Keratinocyte (primary cell): ENCODE measurements at regions not wholly inside any gene's neighbourhood (a gene's known extent, or its start where the extent isn't known, plus 50 kb on each side); places are given as distances from the start of the nearest gene placed in this dataset.

Source experiments
- DNase-seq: peaks from one replicate; pipeline ENCODE4 v3.0.0-alpha.2; 2011; ENCODE audit warnings: low read depth, missing footprints, low spot score
- FAIRE-seq: peaks from 2 replicates; lab custom pipeline; 2011; peaks lifted over from hg19 to GRCh38; lab: Jason Lieb, UNC
- H2AFZ ChIP-seq: 2 replicates; pipeline ENCODE4 v1.6.0; 2012; ENCODE audit warnings: low read length, control low read depth, inconsistent platforms; ENCODE audit not compliant: control insufficient read depth
- H3K27ac ChIP-seq: 2 replicates; pipeline ENCODE4 v1.5.1; 2011; ENCODE audit warnings: low read length; ENCODE audit not compliant: control insufficient read depth, insufficient read depth
- H3K27me3 ChIP-seq: 3 replicates; pipeline ENCODE4 v1.6.0; 2011; ENCODE audit warnings: low read length; ENCODE audit not compliant: control insufficient read depth, insufficient read depth; ENCODE audit errors: extremely low read depth
- H3K36me3 ChIP-seq, 2 experiments: 2 replicates in 1 of 2; 3 replicates in 1 of 2; pipeline ENCODE4 v1.5.1; 2011; ENCODE audit warnings: low read length in 2 of 2, mild to moderate bottlenecking in 1 of 2; ENCODE audit not compliant: control insufficient read depth in 2 of 2, insufficient read depth in 2 of 2; ENCODE audit errors: extremely low read depth in 1 of 2
- H3K4me1 ChIP-seq: 3 replicates; pipeline ENCODE4 v1.5.1; 2011; ENCODE audit warnings: low read length; ENCODE audit not compliant: control insufficient read depth, insufficient read depth; ENCODE audit errors: extremely low read depth
- H3K4me2 ChIP-seq: 3 replicates; pipeline ENCODE4 v1.6.0; 2011; ENCODE audit warnings: low read depth, low read length; ENCODE audit not compliant: control insufficient read depth, insufficient read depth; ENCODE audit errors: extremely low read depth
- H3K4me3 ChIP-seq, 3 experiments: fragments of 200-600 bp in 1 of 3; sonication (generic) in 1 of 3; 2 replicates in 2 of 3; 3 replicates in 1 of 3; pipeline ENCODE4 v1.5.1; 2011 to 2016; ENCODE audit warnings: low read length in 3 of 3, mild to moderate bottlenecking in 3 of 3, control low read depth in 2 of 3, inconsistent platforms in 1 of 3, low read depth in 1 of 3, mixed read lengths in 1 of 3, mixed run types in 1 of 3, moderate library complexity in 1 of 3; ENCODE audit not compliant: control insufficient read depth in 2 of 3, insufficient read depth in 2 of 3; ENCODE audit errors: extremely low read depth in 1 of 3
- H3K79me2 ChIP-seq: 2 replicates; pipeline ENCODE4 v1.6.0; 2012; ENCODE audit warnings: low read length; ENCODE audit not compliant: control insufficient read depth, insufficient read depth
- H3K9ac ChIP-seq: 3 replicates; pipeline ENCODE4 v1.6.0; 2011; ENCODE audit warnings: low read length; ENCODE audit not compliant: control insufficient read depth, insufficient read depth; ENCODE audit errors: extremely low read depth
- H3K9me1 ChIP-seq: 3 replicates; pipeline ENCODE4 v1.6.0; 2011; ENCODE audit warnings: low read length; ENCODE audit not compliant: control insufficient read depth, insufficient read depth; ENCODE audit errors: extremely low read depth
- H3K9me3 ChIP-seq: 2 replicates; pipeline ENCODE4 v1.5.1; 2012; ENCODE audit warnings: low read depth, low read length; ENCODE audit not compliant: control insufficient read depth
- H4K20me1 ChIP-seq: 3 replicates; pipeline ENCODE4 v1.6.0; 2011; ENCODE audit warnings: low read length; ENCODE audit not compliant: control insufficient read depth, insufficient read depth; ENCODE audit errors: extremely low read depth
- EZH2 ChIP-seq: IDR thresholded peaks from one replicate; pipeline ENCODE4 v1.6.1; 2012; ENCODE audit warnings: inconsistent platforms, mild to moderate bottlenecking, low read length, moderate library complexity
- dilution Hi-C: fragments of 300-500 bp; cut with MboI; formaldehyde crosslinking; loops from one replicate; pipeline ENCODE4 v1.7.0; 2020; ENCODE audit warnings: low sequenced_read_pairs; ENCODE audit not compliant: extremely low pct_ligation_motif_present
- TF ChIP-seq, protein P1 (sequence below), 3 experiments: IDR thresholded peaks in 1 of 3; conservative IDR thresholded peaks in 1 of 3; optimal IDR thresholded peaks in 1 of 3; 2 replicates in 2 of 3; 3 replicates in 1 of 3; pipeline versions ENCODE3 to v1.5.1; 2011; ENCODE audit warnings: low read length in 3 of 3, mild to moderate bottlenecking in 3 of 3, moderate library complexity in 2 of 3, control low read depth in 1 of 3, inconsistent platforms in 1 of 3; ENCODE audit not compliant: insufficient read depth in 2 of 3; ENCODE audit errors: extremely low read depth in 1 of 3

DNA sequence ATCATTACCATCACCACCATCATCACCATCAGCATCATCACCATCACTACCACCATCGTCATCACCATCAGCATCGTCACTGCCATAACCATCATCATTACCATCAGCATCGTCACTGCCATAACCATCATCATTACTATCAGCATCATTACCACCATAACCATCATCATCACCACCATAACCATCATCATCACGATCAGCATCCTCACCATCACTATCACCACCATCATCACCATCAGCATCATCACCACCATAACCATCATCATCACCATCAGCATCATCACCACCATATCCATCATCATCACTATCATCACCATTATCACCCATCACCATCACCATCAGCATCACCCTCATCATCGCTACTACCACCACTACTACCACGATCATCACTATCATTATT, 493.9 kb upstream of the TBX3 start:
- Histone ChIP-seq H3K4me3 (no peak overlapping the region), H3K27ac (no peak overlapping the region), H2AFZ (no peak overlapping the region), H3K79me2 (no peaks in the 10 kb centered on the region), H3K36me3 (no peaks in the 10 kb centered on the region), H3K9ac (no peak overlapping the region), H3K4me1 (no peaks in the 10 kb centered on the region), H3K9me3 (peaks cover 3% of the 10 kb centered on the region), H3K9me1 (no peaks in the 10 kb centered on the region), H3K27me3 (no peaks in the 10 kb centered on the region), H3K4me2 (no peak overlapping the region), H4K20me1 (no peaks in the 10 kb centered on the region)
- DNase-seq (no peak), FAIRE-seq (no peak)
- dilution Hi-C loops = no loop called here
- TF ChIP-seq, protein P1, sequence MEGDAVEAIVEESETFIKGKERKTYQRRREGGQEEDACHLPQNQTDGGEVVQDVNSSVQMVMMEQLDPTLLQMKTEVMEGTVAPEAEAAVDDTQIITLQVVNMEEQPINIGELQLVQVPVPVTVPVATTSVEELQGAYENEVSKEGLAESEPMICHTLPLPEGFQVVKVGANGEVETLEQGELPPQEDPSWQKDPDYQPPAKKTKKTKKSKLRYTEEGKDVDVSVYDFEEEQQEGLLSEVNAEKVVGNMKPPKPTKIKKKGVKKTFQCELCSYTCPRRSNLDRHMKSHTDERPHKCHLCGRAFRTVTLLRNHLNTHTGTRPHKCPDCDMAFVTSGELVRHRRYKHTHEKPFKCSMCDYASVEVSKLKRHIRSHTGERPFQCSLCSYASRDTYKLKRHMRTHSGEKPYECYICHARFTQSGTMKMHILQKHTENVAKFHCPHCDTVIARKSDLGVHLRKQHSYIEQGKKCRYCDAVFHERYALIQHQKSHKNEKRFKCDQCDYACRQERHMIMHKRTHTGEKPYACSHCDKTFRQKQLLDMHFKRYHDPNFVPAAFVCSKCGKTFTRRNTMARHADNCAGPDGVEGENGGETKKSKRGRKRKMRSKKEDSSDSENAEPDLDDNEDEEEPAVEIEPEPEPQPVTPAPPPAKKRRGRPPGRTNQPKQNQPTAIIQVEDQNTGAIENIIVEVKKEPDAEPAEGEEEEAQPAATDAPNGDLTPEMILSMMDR (optimal IDR thresholded peaks at IDR 0.05 in 1 of 3, IDR thresholded peaks at IDR 0.05 in 1 of 3, conservative IDR thresholded peaks at IDR 0.05 in 1 of 3; ENCODE audit: extremely low read depth in 1 of 3, insufficient read depth in 2 of 3, low read length in 3 of 3) = no peak
- no peak for TF ChIP-seq EZH2

DNA sequence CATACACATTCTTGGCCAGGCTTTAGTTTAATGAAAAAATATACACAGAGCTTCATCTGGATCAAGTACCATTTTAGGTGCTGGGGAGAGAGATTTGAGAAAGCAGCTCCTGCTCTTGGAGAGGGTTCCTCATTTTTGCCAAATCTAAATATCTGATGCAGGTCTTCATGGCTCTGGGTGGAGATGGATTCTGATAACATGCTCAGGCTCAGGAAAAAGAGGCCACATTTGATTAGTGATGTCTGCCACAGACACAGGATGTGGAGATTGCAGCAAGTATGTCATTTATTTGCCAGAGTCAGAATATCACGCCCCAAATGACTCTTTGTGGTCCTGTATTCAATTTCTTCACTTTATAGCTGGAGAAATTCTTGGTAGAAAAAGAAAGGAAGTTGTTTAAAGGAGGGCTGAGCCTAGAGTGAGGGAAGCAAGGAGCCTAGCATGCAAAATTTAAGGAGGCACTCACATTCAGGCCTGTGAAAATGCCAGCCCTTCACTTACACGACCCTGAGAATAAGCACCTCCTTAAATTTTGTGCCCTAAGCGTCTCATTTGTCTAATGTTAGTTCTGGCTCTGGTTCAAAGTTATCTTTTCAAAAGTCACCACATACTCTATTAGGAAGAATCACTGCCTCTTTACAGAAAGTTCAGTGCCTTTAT, 492.9 kb upstream of the TBX3 start:
- H4K20me1 ChIP-seq = no peaks in the 10 kb centered on the region
- dilution Hi-C loops = no loop called here
- no peak for TF ChIP-seq EZH2
- TF ChIP-seq, protein P1 (optimal IDR thresholded peaks at IDR 0.05 in 1 of 3, IDR thresholded peaks at IDR 0.05 in 1 of 3, conservative IDR thresholded peaks at IDR 0.05 in 1 of 3; ENCODE audit: extremely low read depth in 1 of 3, insufficient read depth in 2 of 3, low read length in 3 of 3) = no peak
- H3K4me2 ChIP-seq = no peak overlapping the region
- H3K9me3 ChIP-seq = peaks cover 3% of the 10 kb centered on the region
- FAIRE-seq = peak; percentile 39
- H3K27me3 ChIP-seq = no peaks in the 10 kb centered on the region
- H3K79me2 ChIP-seq = no peaks in the 10 kb centered on the region
- H3K36me3 ChIP-seq = no peaks in the 10 kb centered on the region
- no peak overlapping the region for H3K27ac ChIP-seq
- DNase-seq = no peak
- H2AFZ ChIP-seq = no peak overlapping the region
- H3K4me1 ChIP-seq = no peaks in the 10 kb centered on the region
- no peak overlapping the region for H3K4me3 ChIP-seq
- no peak overlapping the region for H3K9ac ChIP-seq
- no peaks in the 10 kb centered on the region for H3K9me1 ChIP-seq
